ENCODE measurements at regions not wholly inside any gene's neighbourhood (a gene's known extent, or its start where the extent isn't known, plus 50 kb on each side); places are given as distances from the start of the nearest gene placed in this dataset.

GRCh38 chr1:38121231-38121680, 74.7 kb upstream of the POU3F1 start:
- intact Hi-C loops (cut with DNase I, micrococcal nuclease) = no loop called here
- Histone ChIP-seq H3K9me3 (no peaks in the 10 kb centered on the region), H3K36me3 (ENCODE audit: low read depth) (no peaks in the 10 kb centered on the region), H3K4me3 (no peak overlapping the region), H3K4me1 (ENCODE audit: low read depth) (no peaks in the 10 kb centered on the region)
- TF ChIP-seq, protein P1, sequence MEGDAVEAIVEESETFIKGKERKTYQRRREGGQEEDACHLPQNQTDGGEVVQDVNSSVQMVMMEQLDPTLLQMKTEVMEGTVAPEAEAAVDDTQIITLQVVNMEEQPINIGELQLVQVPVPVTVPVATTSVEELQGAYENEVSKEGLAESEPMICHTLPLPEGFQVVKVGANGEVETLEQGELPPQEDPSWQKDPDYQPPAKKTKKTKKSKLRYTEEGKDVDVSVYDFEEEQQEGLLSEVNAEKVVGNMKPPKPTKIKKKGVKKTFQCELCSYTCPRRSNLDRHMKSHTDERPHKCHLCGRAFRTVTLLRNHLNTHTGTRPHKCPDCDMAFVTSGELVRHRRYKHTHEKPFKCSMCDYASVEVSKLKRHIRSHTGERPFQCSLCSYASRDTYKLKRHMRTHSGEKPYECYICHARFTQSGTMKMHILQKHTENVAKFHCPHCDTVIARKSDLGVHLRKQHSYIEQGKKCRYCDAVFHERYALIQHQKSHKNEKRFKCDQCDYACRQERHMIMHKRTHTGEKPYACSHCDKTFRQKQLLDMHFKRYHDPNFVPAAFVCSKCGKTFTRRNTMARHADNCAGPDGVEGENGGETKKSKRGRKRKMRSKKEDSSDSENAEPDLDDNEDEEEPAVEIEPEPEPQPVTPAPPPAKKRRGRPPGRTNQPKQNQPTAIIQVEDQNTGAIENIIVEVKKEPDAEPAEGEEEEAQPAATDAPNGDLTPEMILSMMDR (IDR thresholded peaks at IDR 0.05) = no peak
- DNase-seq = no peak
- ATAC-seq = no peak

GRCh38 chr1:38120552-38121230, 74.1 kb upstream of the POU3F1 start:
- H3K9me3 ChIP-seq = no peaks in the 10 kb centered on the region
- no peak for ATAC-seq
- intact Hi-C loops (cut with DNase I, micrococcal nuclease) = no loop called here
- TF ChIP-seq, protein P1 (IDR thresholded peaks at IDR 0.05) = no peak
- no peaks in the 10 kb centered on the region for H3K36me3 ChIP-seq (ENCODE audit: low read depth)
- DNase-seq = no peak
- H3K4me3 ChIP-seq = no peak overlapping the region
- H3K4me1 ChIP-seq (ENCODE audit: low read depth) = no peaks in the 10 kb centered on the region

DNA sequence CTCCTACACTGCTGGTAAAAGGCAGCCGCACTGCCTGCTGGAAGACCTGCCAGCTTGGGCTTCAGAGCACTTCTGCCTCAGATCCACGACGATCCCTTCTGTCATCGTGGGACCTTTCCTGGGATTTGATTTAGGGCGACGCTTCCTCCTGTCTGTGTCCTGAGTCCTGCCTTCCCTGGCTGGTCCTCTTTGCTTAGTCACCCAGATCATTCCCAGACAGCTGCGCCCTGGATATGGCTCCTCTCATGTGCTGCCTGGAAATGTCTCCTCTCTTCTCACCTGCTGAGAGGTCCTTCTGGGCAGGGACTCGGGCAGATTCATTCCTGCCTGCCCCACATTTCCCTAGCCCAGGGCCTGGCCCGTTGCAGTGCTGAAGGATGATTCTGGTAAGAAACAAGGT, 72.4 kb upstream of the POU3F1 start:
- Histone ChIP-seq H3K4me1 (ENCODE audit: low read depth) (no peaks in the 10 kb centered on the region), H3K4me3 (no peak overlapping the region), H3K9me3 (no peaks in the 10 kb centered on the region), H3K36me3 (ENCODE audit: low read depth) (no peaks in the 10 kb centered on the region)
- TF ChIP-seq, protein P1 (IDR thresholded peaks at IDR 0.05) = no peak
- no peak for DNase-seq
- intact Hi-C loops (cut with DNase I, micrococcal nuclease) = no loop called here
- ATAC-seq = no peak

GRCh38 chr1:38117444-38117887, 70.9 kb upstream of the POU3F1 start:
- H3K4me1 ChIP-seq (ENCODE audit: low read depth) = no peaks in the 10 kb centered on the region
- H3K36me3 ChIP-seq (ENCODE audit: low read depth) = no peaks in the 10 kb centered on the region
- TF ChIP-seq, protein P1 (IDR thresholded peaks at IDR 0.05) = no peak
- ATAC-seq = no peak
- H3K9me3 ChIP-seq = no peaks in the 10 kb centered on the region
- H3K4me3 ChIP-seq = no peak overlapping the region
- intact Hi-C loops (cut with DNase I, micrococcal nuclease) = no loop called here
- DNase-seq = no peak

DNA sequence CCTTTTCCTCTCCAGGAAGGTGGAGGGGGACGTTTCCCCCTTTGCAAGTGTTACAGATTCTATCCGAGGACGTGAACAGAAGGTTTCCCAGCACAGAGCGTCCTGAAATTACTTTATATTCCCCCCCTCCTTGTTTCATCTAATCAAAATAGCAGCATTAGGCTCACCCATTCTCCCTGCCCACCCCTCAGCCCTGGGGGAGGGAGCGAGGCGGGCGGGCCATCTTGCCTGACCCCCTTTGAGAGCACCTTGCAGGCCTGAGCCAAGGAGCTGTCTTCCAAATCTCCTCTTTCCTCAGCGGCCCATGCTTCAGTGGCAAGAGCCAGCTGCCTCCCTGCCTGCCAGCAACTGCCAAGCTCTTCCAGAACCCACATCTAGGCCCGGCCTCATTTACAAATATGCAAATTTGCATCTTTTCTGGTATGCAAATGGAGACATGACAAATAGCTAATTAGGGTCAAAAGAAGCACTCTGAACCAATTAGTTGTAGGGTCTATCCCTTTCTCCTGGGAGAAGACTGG, 69.1 kb upstream of the POU3F1 start:
- no peaks in the 10 kb centered on the region for H3K4me1 ChIP-seq (ENCODE audit: low read depth)
- DNase-seq = no peak
- no peak for ATAC-seq
- H3K9me3 ChIP-seq = no peaks in the 10 kb centered on the region
- H3K4me3 ChIP-seq = no peak overlapping the region
- TF ChIP-seq, protein P1 (IDR thresholded peaks at IDR 0.05) = no peak
- intact Hi-C loops (cut with DNase I, micrococcal nuclease) = no loop called here
- no peaks in the 10 kb centered on the region for H3K36me3 ChIP-seq (ENCODE audit: low read depth)

Measured in mucosa of descending colon (tissue), 3 donors.